Vagina (tissue), 2 donors: ENCODE measurements at regions not wholly inside any gene's neighbourhood (a gene's known extent, or its start where the extent isn't known, plus 50 kb on each side); places are given as distances from the start of the nearest gene placed in this dataset.

ENCODE experiments used
- CTCF ChIP-seq, 3 experiments: fragments of 450-650 bp in 2 of 3; fragments of 200-600 bp in 1 of 3; sonication (generic) in 1 of 3; IDR thresholded peaks; one replicate each; pipeline ENCODE4 v1.5.1; 2017 to 2019; ENCODE audit warnings: antibody characterized with exemption in 3 of 3, mild to moderate bottlenecking in 2 of 3, moderate library complexity in 2 of 3
- POLR2A ChIP-seq, 2 donors: fragments of 450-650 bp; IDR thresholded peaks; one replicate each; pipeline ENCODE4 v1.6.1; 2017; ENCODE audit warnings: antibody characterized with exemption in 2 of 2, mild to moderate bottlenecking in 2 of 2, moderate library complexity in 2 of 2

- TF ChIP-seq POLR2A (IDR thresholded peaks at IDR 0.05), result no peak
- no peak for TF ChIP-seq CTCF (IDR thresholded peaks at IDR 0.05)
Measured at GRCh38 chr4:54897590-54897989, 227.8 kb downstream of the KDR start.
